Inflammatory macrophage treated with lipopolysaccharide for 4 hours (primary cell): ENCODE measurements at regions not wholly inside any gene's neighbourhood (a gene's known extent, or its start where the extent isn't known, plus 50 kb on each side); places are given as distances from the start of the nearest gene placed in this dataset.
"Not testable (repeated sequence)": the region's sequence is repeated elsewhere in the genome, so short reads cannot be mapped to it uniquely, and the experiment has no call there.

Source experiments
- DNase-seq: peaks from one replicate; pipeline ENCODE4 v3.0.0-alpha.2; 2020

GRCh38 chr12:127760996-127761395 is 506.0 kb upstream of the TMEM132C start:
- no peak for DNase-seq

- peak; percentile 77 for DNase-seq
Measured at GRCh38 chr12:127761880-127762279, 505.1 kb upstream of the TMEM132C start.

GRCh38 chr12:127767656-127768055 is 499.3 kb upstream of the TMEM132C start:
- DNase-seq: no peak

- DNase-seq: peak; percentile 16
Measured at GRCh38 chr12:127770118-127770517, 496.9 kb upstream of the TMEM132C start.

GRCh38 chr12:127771546-127771945 is 495.4 kb upstream of the TMEM132C start:
- no peak for DNase-seq

- DNase-seq: no peak
Measured at GRCh38 chr12:127773520-127773919, 493.4 kb upstream of the TMEM132C start.

GRCh38 chr12:127774828-127775227 is 492.1 kb upstream of the TMEM132C start:
- no peak for DNase-seq

GRCh38 chr12:127779301-127780045 is 487.5 kb upstream of the TMEM132C start:
- no peak for DNase-seq

GRCh38 chr12:127780881-127781280 is 486.1 kb upstream of the TMEM132C start:
- DNase-seq: no peak

- DNase-seq: no peak
Measured at GRCh38 chr12:127781336-127781735, 485.6 kb upstream of the TMEM132C start.

GRCh38 chr12:127785540-127785939 is 481.4 kb upstream of the TMEM132C start:
- DNase-seq: no peak

GRCh38 chr12:127785986-127786590 is 480.9 kb upstream of the TMEM132C start:
- DNase-seq: no peak

- no peak for DNase-seq
Measured at GRCh38 chr12:127787544-127787943, 479.4 kb upstream of the TMEM132C start.

GRCh38 chr12:127790376-127790775 is 476.6 kb upstream of the TMEM132C start:
- no peak for DNase-seq

- DNase-seq: no peak
Measured at GRCh38 chr12:127791217-127791616, 475.8 kb upstream of the TMEM132C start.

GRCh38 chr12:127797918-127798317 is 469.1 kb upstream of the TMEM132C start:
- DNase-seq: no peak

GRCh38 chr12:127802271-127802670 is 464.7 kb upstream of the TMEM132C start:
- no peak for DNase-seq

GRCh38 chr12:127803545-127803944 is 463.4 kb upstream of the TMEM132C start:
- no peak for DNase-seq

GRCh38 chr12:127809275-127809674 is 457.7 kb upstream of the TMEM132C start:
- DNase-seq: peak; percentile 59

- peak; percentile 77 for DNase-seq
Measured at GRCh38 chr12:127810041-127810440, 456.9 kb upstream of the TMEM132C start.

- DNase-seq: not testable (repeated sequence)
Measured at GRCh38 chr12:127810459-127810858, 456.5 kb upstream of the TMEM132C start.

- DNase-seq: no peak
Measured at GRCh38 chr12:127811988-127812387, 455.0 kb upstream of the TMEM132C start.

- DNase-seq: no peak
Measured at GRCh38 chr12:127813147-127813546, 453.8 kb upstream of the TMEM132C start.

- DNase-seq: peak; percentile 33
Measured at GRCh38 chr12:127819056-127819455, 447.9 kb upstream of the TMEM132C start.

GRCh38 chr12:127820271-127820670 is 446.7 kb upstream of the TMEM132C start:
- no peak for DNase-seq
